CD14-positive monocyte (primary cell): ENCODE measurements at regions not wholly inside any gene's neighbourhood (a gene's known extent, or its start where the extent isn't known, plus 50 kb on each side); places are given as distances from the start of the nearest gene placed in this dataset.

Experiments
- DNase-seq, 3 donors: peaks; one replicate each; pipeline ENCODE4 v3.0.0-alpha.2; 2011 to 2022
- H2AFZ ChIP-seq: 2 replicates; pipeline ENCODE4 v1.6.0; 2012; ENCODE audit warnings: mild to moderate bottlenecking, low read depth, low read length, inconsistent platforms; ENCODE audit not compliant: insufficient read depth, poor library complexity, severe bottlenecking
- H3K27ac ChIP-seq, 2 donors: 1 replicate in 1 of 2; 2 replicates in 1 of 2; pipeline ENCODE4 v1.5.1; 2012 to 2013; ENCODE audit warnings: low read length in 2 of 2, control low read depth in 1 of 2, inconsistent platforms in 1 of 2, low read depth in 1 of 2, mild to moderate bottlenecking in 1 of 2
- H3K27me3 ChIP-seq, 2 donors: one replicate each; pipeline versions ENCODE4 v1.6.0 to v1.6.1; 2011 to 2013; ENCODE audit warnings: low read length in 2 of 2; ENCODE audit not compliant: control insufficient read depth in 2 of 2, insufficient read depth in 2 of 2
- H3K36me3 ChIP-seq, 2 donors: replicated peaks in 1 of 2; 1 replicate in 1 of 2; 2 replicates in 1 of 2; pipeline versions ENCODE4 v1.5.1 to v1.6.1; 2012 to 2013; ENCODE audit warnings: low read length in 2 of 2, control low read depth in 1 of 2, inconsistent platforms in 1 of 2, mild to moderate bottlenecking in 1 of 2; ENCODE audit not compliant: insufficient read depth in 2 of 2, control insufficient read depth in 1 of 2
- H3K4me1 ChIP-seq, 2 donors: 1 replicate in 1 of 2; 2 replicates in 1 of 2; pipeline versions ENCODE4 v1.5.1 to v1.6.1; 2012 to 2013; ENCODE audit warnings: low read length in 2 of 2, control low read depth in 1 of 2, inconsistent platforms in 1 of 2, mild to moderate bottlenecking in 1 of 2, moderate library complexity in 1 of 2; ENCODE audit not compliant: insufficient read depth in 2 of 2, control insufficient read depth in 1 of 2
- H3K4me2 ChIP-seq: replicated peaks from 2 replicates; pipeline ENCODE3; 2012; ENCODE audit warnings: low read length, moderate library complexity, mild to moderate bottlenecking; ENCODE audit not compliant: poor library complexity, severe bottlenecking; ENCODE audit errors: extremely low read depth
- H3K4me3 ChIP-seq, 3 experiments: fragments of 200-600 bp in 1 of 3; sonication (generic) in 1 of 3; replicated peaks in 1 of 3; 1 replicate in 2 of 3; 2 replicates in 1 of 3; pipeline ENCODE4 v1.5.1; 2011 to 2013; ENCODE audit warnings: low read length in 3 of 3, mild to moderate bottlenecking in 3 of 3, control low read depth in 2 of 3, low read depth in 2 of 3, inconsistent platforms in 1 of 3, moderate library complexity in 1 of 3
- H3K79me2 ChIP-seq: 2 replicates; pipeline ENCODE4 v1.6.0; 2012; ENCODE audit warnings: mild to moderate bottlenecking, control low read depth, inconsistent platforms, low read length, moderate library complexity; ENCODE audit not compliant: insufficient read depth
- H3K9ac ChIP-seq: 2 replicates; pipeline ENCODE4 v1.6.0; 2017; ENCODE audit warnings: low read length, mild to moderate bottlenecking; ENCODE audit not compliant: insufficient read depth, poor library complexity, severe bottlenecking
- H3K9me3 ChIP-seq, 2 donors: replicated peaks in 1 of 2; 1 replicate in 1 of 2; 2 replicates in 1 of 2; pipeline versions ENCODE4 v1.5.1 to v1.6.1; 2012 to 2013; ENCODE audit warnings: low read length in 2 of 2, control low read depth in 1 of 2; ENCODE audit not compliant: control insufficient read depth in 1 of 2, insufficient read depth in 1 of 2
- H4K20me1 ChIP-seq: 2 replicates; pipeline ENCODE4 v1.6.0; 2012; ENCODE audit warnings: mild to moderate bottlenecking, low read length, control low read depth, moderate library complexity; ENCODE audit not compliant: insufficient read depth
- H3K27ac Mint-ChIP-seq, 7 donors: one replicate each; pipeline ENCODE4 v1.8.0; 2020; ENCODE audit warnings: mild to moderate bottlenecking in 7 of 7, mixed read lengths in 7 of 7, moderate library complexity in 6 of 7, inconsistent platforms in 2 of 7
- H3K27me3 Mint-ChIP-seq, 3 donors: one replicate each; pipeline ENCODE4 v1.8.0; 2021 to 2022; ENCODE audit warnings: low read depth in 3 of 3, mild to moderate bottlenecking in 3 of 3, mixed read lengths in 3 of 3, moderate library complexity in 3 of 3, inconsistent platforms in 1 of 3
- H3K36me3 Mint-ChIP-seq, 2 donors: one replicate each; pipeline ENCODE4 v1.8.0; 2020; ENCODE audit warnings: mixed read lengths in 2 of 2, inconsistent platforms in 1 of 2, mild to moderate bottlenecking in 1 of 2
- H3K4me1 Mint-ChIP-seq: one replicate; pipeline ENCODE4 v1.8.0; 2020; ENCODE audit warnings: mild to moderate bottlenecking, mixed read lengths
- H3K4me3 Mint-ChIP-seq, 2 donors: one replicate each; pipeline ENCODE4 v1.8.0; 2020; ENCODE audit warnings: mild to moderate bottlenecking in 2 of 2, mixed read lengths in 2 of 2, moderate library complexity in 1 of 2
- H3K9me3 Mint-ChIP-seq, 7 donors: one replicate each; pipeline ENCODE4 v1.8.0; 2020 to 2022; ENCODE audit warnings: mixed read lengths in 7 of 7, mild to moderate bottlenecking in 6 of 7, moderate library complexity in 6 of 7, inconsistent platforms in 2 of 7
- WGBS: methylation state at CpG from one replicate; pipeline ENCODE4 v1.1.5; 2013; ENCODE audit warnings: missing lambda C conversion rate; ENCODE audit not compliant: insufficient coverage; 5-methylcytosine and 5-hydroxymethylcytosine counted together
- intact Hi-C, 2 donors: fragments of 100-400 bp; cut with micrococcal nuclease; formaldehyde crosslinking; loops; one replicate each; pipeline versions ENCODE4 v1.15.0 to v1.15.1; 2023
- TF ChIP-seq, protein P1 (sequence below): fragments of 200-600 bp; IDR thresholded peaks from one replicate; pipeline ENCODE4 v1.8.0; 2022; ENCODE audit warnings: antibody characterized with exemption, mild to moderate bottlenecking

DNA sequence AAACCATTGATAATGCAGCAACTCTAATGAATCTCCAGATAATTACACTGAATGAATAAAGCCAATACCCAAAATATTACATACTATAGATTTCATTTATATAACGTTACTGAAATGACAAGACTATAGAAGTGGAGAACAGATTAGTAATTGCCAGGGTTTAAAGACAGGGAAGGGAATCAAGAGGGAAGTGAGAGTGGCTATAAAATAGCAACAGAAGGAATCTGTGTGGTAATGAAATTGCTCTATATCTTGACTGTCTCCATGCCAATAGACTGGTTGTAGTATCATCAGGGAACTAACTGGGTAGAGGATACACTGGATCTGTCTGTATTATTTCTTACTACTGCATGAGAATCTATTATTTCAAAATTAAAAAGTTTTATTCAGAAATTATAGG is 396.5 kb upstream of the RPS23 start:
- H3K27ac Mint-ChIP-seq, result no peak overlapping the region
- Histone ChIP-seq H3K27ac (no peak overlapping the region), H3K4me2 (no peak overlapping the region), H3K4me3 (no peak overlapping the region), H3K36me3 (no peaks in the 10 kb centered on the region), H3K9me3 (no peaks in the 10 kb centered on the region), H3K27me3 (peaks cover 8 to 14% of the 10 kb centered on the region in 2 donors), H2AFZ (no peak overlapping the region), H3K79me2 (no peaks in the 10 kb centered on the region), H4K20me1 (no peaks in the 10 kb centered on the region), H3K9ac (no peak overlapping the region), H3K4me1 (no peaks in the 10 kb centered on the region)
- TF ChIP-seq, protein P1, sequence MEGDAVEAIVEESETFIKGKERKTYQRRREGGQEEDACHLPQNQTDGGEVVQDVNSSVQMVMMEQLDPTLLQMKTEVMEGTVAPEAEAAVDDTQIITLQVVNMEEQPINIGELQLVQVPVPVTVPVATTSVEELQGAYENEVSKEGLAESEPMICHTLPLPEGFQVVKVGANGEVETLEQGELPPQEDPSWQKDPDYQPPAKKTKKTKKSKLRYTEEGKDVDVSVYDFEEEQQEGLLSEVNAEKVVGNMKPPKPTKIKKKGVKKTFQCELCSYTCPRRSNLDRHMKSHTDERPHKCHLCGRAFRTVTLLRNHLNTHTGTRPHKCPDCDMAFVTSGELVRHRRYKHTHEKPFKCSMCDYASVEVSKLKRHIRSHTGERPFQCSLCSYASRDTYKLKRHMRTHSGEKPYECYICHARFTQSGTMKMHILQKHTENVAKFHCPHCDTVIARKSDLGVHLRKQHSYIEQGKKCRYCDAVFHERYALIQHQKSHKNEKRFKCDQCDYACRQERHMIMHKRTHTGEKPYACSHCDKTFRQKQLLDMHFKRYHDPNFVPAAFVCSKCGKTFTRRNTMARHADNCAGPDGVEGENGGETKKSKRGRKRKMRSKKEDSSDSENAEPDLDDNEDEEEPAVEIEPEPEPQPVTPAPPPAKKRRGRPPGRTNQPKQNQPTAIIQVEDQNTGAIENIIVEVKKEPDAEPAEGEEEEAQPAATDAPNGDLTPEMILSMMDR, result no peak
- peaks cover 11% of the 10 kb centered on the region for H3K4me1 Mint-ChIP-seq
- H3K27me3 Mint-ChIP-seq, result peaks cover 8 to 16% (median 11%) of the 10 kb centered on the region in 3 donors
- no CpG with 5 or more reads among the region's 1 CpG for WGBS
- peaks cover 0 to 4% of the 10 kb centered on the region in 2 donors for H3K36me3 Mint-ChIP-seq
- DNase-seq, result no peak
- intact Hi-C loops, result no loop called here
- H3K4me3 Mint-ChIP-seq, result no peak overlapping the region
- H3K9me3 Mint-ChIP-seq, result peaks cover 5 to 8% (median 6%) of the 10 kb centered on the region in 7 donors

DNA sequence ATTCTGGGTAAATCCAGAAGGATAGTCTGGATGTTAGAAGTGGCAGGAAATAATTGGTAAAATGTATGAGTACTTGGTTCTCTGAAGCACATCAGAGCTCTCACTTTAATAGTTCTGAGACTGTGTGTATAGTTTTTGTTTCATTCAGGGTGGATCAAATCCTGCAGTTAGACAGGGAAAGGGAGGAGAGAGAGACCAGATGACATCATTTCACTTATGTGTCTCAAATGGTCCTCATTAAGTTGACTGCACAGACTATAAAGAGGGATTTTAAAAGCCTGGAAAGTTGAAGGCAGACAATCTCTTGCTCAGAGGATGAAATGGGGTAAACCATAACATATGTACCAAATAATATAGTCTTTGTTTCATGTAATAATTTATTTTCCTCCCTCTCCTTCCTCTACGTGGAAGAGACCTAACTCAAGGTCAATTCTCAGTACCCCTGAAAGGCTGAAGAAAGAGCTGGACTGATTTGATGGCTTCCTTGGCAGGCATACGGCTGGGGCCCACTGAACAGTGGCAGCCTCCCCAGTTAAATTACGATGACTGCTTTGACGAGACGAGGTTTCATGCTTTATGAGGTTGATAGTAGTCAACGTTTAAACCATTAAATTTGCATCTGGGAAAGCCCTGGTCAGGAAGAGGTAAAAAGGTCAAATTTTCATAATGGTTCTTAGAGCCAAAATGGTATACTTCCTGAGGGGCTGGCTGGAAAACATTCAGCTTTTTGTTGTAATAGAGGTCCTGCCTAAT is 395.1 kb upstream of the RPS23 start:
- Mint-ChIP-seq H3K4me3 (no peak overlapping the region), H3K4me1 (peaks cover 11% of the 10 kb centered on the region), H3K9me3 (peaks cover 5 to 8% (median 6%) of the 10 kb centered on the region in 7 donors), H3K27me3 (peaks cover 5 to 16% (median 11%) of the 10 kb centered on the region in 3 donors), H3K36me3 (peaks cover 0 to 4% of the 10 kb centered on the region in 2 donors), H3K27ac (no peak overlapping the region)
- intact Hi-C loops, result no loop called here
- Histone ChIP-seq H3K4me3 (no peak overlapping the region), H3K9me3 (no peaks in the 10 kb centered on the region), H3K4me1 (no peaks in the 10 kb centered on the region), H3K27ac (no peak overlapping the region), H3K4me2 (no peak overlapping the region), H3K79me2 (no peaks in the 10 kb centered on the region), H3K27me3 (peaks cover 8 to 14% of the 10 kb centered on the region in 2 donors), H2AFZ (no peak overlapping the region), H3K36me3 (no peaks in the 10 kb centered on the region), H3K9ac (no peak overlapping the region), H4K20me1 (no peaks in the 10 kb centered on the region)
- 89% methylated on average over 5 of the region's 6 CpGs for WGBS
- DNase-seq, result no peak
- TF ChIP-seq, protein P1, result no peak
